Spinal cord (tissue), 9 donors: ENCODE measurements at regions not wholly inside any gene's neighbourhood (a gene's known extent, or its start where the extent isn't known, plus 50 kb on each side); places are given as distances from the start of the nearest gene placed in this dataset. TPM values are rescaled to one million over a fixed set of nuclear protein-coding genes. Genes with fewer than 3 reads are reported as not detected.

Experiments used
- DNase-seq, 6 donors: peaks; one replicate each; pipeline versions ENCODE4 v3.0.0 to v3.0.0-alpha.2; 2013 to 2015; ENCODE audit warnings: low spot score in 6 of 6, low read depth in 4 of 6
- H3K27ac ChIP-seq: one replicate; pipeline ENCODE4 v1.5.1; 2013; ENCODE audit warnings: low read depth, low read length, control low read depth
- H3K27me3 ChIP-seq: one replicate; pipeline ENCODE4 v1.6.1; 2013; ENCODE audit warnings: low read length; ENCODE audit not compliant: control insufficient read depth, insufficient read depth
- H3K36me3 ChIP-seq: one replicate; pipeline ENCODE4 v1.6.1; 2013; ENCODE audit warnings: low read length; ENCODE audit not compliant: control insufficient read depth, insufficient read depth
- H3K4me1 ChIP-seq: one replicate; pipeline ENCODE4 v1.6.1; 2013; ENCODE audit warnings: low read length; ENCODE audit not compliant: control insufficient read depth, insufficient read depth
- H3K4me3 ChIP-seq: one replicate; pipeline ENCODE4 v1.5.1; 2013; ENCODE audit warnings: low read depth, low read length, control low read depth
- H3K9me3 ChIP-seq: one replicate; pipeline ENCODE4 v1.6.1; 2013; ENCODE audit warnings: low read length; ENCODE audit not compliant: control insufficient read depth, insufficient read depth
- small RNA-seq: library from RNA; depleted of rRNA; stranded (forward); fragments of <200 nt; gene quantifications from one replicate; pipeline ENCODE3, GENCODE V24; 2014; ENCODE audit warnings: low replicate concordance

GRCh38 chr20:7829776-7830175 lies 110.5 kb downstream of the HAO1 start:
- H3K36me3 ChIP-seq, result no peaks in the 10 kb centered on the region
- no peaks in the 10 kb centered on the region for H3K9me3 ChIP-seq
- no peaks in the 10 kb centered on the region for H3K4me1 ChIP-seq
- H3K27me3 ChIP-seq, result no peaks in the 10 kb centered on the region
- no peak overlapping the region for H3K4me3 ChIP-seq
- H3K27ac ChIP-seq, result no peak overlapping the region
- no peak for DNase-seq

Small RNA genes in the stretch of these regions (small RNA-seq; reads per million reads assigned to genes)
- not detected for gene MIR8062
- gene RN7SL547P, result not detected
